GM12878 (cell line): ENCODE measurements at regions not wholly inside any gene's neighbourhood (a gene's known extent, or its start where the extent isn't known, plus 50 kb on each side); places are given as distances from the start of the nearest gene placed in this dataset.

Experiments used
- ATAC-seq: fragments of 200-7000 bp; cut with Tn5 transposase; 3 replicates; pipeline ENCODE4 v1.9.1; 2020; ENCODE audit warnings: mild to moderate bottlenecking, moderate library complexity
- BruUV-seq: library from RNA; stranded (reverse); fragments of 400-500 nt; replicated peaks from 2 replicates; lab custom pipeline; 2021; lab: Mats Ljungman, UMichigan
- CTCF ChIA-PET: fragments of 300-600 bp; sonication (Branson Sonifier 250); formaldehyde crosslinking; extraction: SDS; loops from one replicate; lab custom pipeline; 2021; ENCODE audit warnings: inconsistent platforms; lab: Yijun Ruan, JAX
- POLR2A ChIA-PET: fragments of 350-600 bp; formaldehyde crosslinking; extraction: SDS; loops from one replicate; lab custom pipeline; 2021; ENCODE audit warnings: inconsistent platforms; lab: Charles Lee
- RAD21 ChIA-PET: fragments of 300-600 bp; sonication (Branson Sonifier 250); formaldehyde crosslinking; loops from one replicate; lab custom pipeline; 2023; ENCODE audit warnings: antibody characterized with exemption; ENCODE audit not compliant: unreplicated experiment; lab: Charles Lee
- SMC1A ChIA-PET: fragments of 300-600 bp; sonication (Branson Sonifier 250); formaldehyde crosslinking; loops from one replicate; lab custom pipeline; 2023; ENCODE audit not compliant: unreplicated experiment, uncharacterized antibody; lab: Charles Lee
- DNase-seq: peaks from one replicate; pipeline ENCODE4 v3.0.0-alpha.2; 2011; ENCODE audit warnings: low read depth, low spot score
- FAIRE-seq: peaks from 3 replicates; lab custom pipeline; 2011; peaks lifted over from hg19 to GRCh38; lab: Jason Lieb, UNC
- H2AFZ ChIP-seq: 2 replicates; pipeline ENCODE4 v1.6.0; 2011; ENCODE audit warnings: low read depth, low read length, control low read depth; ENCODE audit not compliant: control insufficient read depth
- H3K27ac ChIP-seq: 2 replicates; pipeline ENCODE4 v1.5.1; 2011; ENCODE audit warnings: control low read depth; ENCODE audit not compliant: control insufficient read depth, insufficient read depth
- H3K27me3 ChIP-seq, 2 experiments: replicated peaks in 1 of 2; 2 replicates each; pipeline versions ENCODE4 v1.6.0 to v1.6.1; 2011; ENCODE audit warnings: low read length in 1 of 2; ENCODE audit not compliant: control insufficient read depth in 2 of 2, insufficient read depth in 2 of 2
- H3K36me3 ChIP-seq, 2 experiments: 2 replicates each; pipeline ENCODE4 v1.5.1; 2011; ENCODE audit warnings: low read length in 1 of 2; ENCODE audit not compliant: control insufficient read depth in 2 of 2, insufficient read depth in 2 of 2
- H3K4me1 ChIP-seq: 2 replicates; pipeline ENCODE4 v1.6.1; 2011; ENCODE audit warnings: mild to moderate bottlenecking, low read length, moderate library complexity, mixed read lengths; ENCODE audit not compliant: control insufficient read depth, insufficient read depth
- H3K4me2 ChIP-seq: 2 replicates; pipeline ENCODE4 v1.6.0; 2011; ENCODE audit warnings: control low read depth; ENCODE audit not compliant: control insufficient read depth, insufficient read depth
- H3K4me3 ChIP-seq: fragments of 200-600 bp; sonication (generic); 2 replicates; pipeline ENCODE4 v1.5.1; 2016
- H3K79me2 ChIP-seq: 2 replicates; pipeline ENCODE4 v1.6.0; 2011; ENCODE audit warnings: low read length; ENCODE audit not compliant: control insufficient read depth, insufficient read depth
- H3K9ac ChIP-seq: 2 replicates; pipeline ENCODE4 v1.8.0; 2011; ENCODE audit warnings: low read length, control low read depth, mixed read lengths; ENCODE audit not compliant: control insufficient read depth, insufficient read depth
- H3K9me3 ChIP-seq: replicated peaks from 3 replicates; pipeline ENCODE4 v1.5.1; 2011; ENCODE audit warnings: mild to moderate bottlenecking, low read length; ENCODE audit not compliant: control insufficient read depth, insufficient read depth
- H4K20me1 ChIP-seq: 2 replicates; pipeline ENCODE4 v1.6.0; 2011; ENCODE audit not compliant: control insufficient read depth, insufficient read depth
- BCLAF1 ChIP-seq: fragments of 450-650 bp; IDR thresholded peaks from 2 replicates; pipeline ENCODE4 v1.6.1; 2017; ENCODE audit warnings: antibody characterized with exemption, mild to moderate bottlenecking, moderate library complexity
- BMI1 ChIP-seq: fragments of 450-650 bp; IDR thresholded peaks from 2 replicates; pipeline ENCODE4 v1.6.1; 2016; ENCODE audit warnings: mild to moderate bottlenecking, moderate library complexity, borderline replicate concordance
- CBX5 ChIP-seq: sonication (generic); IDR thresholded peaks from 2 replicates; pipeline ENCODE4 v1.6.1; 2016; ENCODE audit warnings: low read depth, moderate library complexity, mild to moderate bottlenecking, inconsistent platforms
- CREM ChIP-seq: IDR thresholded peaks from 2 replicates; pipeline ENCODE4 v1.6.1; 2014; ENCODE audit warnings: antibody characterized with exemption, low read depth
- FOXK2 ChIP-seq: fragments of 450-650 bp; IDR thresholded peaks from 2 replicates; pipeline ENCODE4 v1.6.1; 2017; ENCODE audit warnings: mild to moderate bottlenecking, moderate library complexity
- HSF1 ChIP-seq: fragments of 150-350 bp; IDR thresholded peaks from 2 replicates; pipeline ENCODE4 v1.6.1; 2014; ENCODE audit warnings: mild to moderate bottlenecking, low read depth, low read length
- MTA3 ChIP-seq: IDR thresholded peaks from 2 replicates; pipeline ENCODE4 v1.6.1; 2012; ENCODE audit warnings: low read length, inconsistent platforms, borderline replicate concordance
- NFYA ChIP-seq: IDR thresholded peaks from 2 replicates; pipeline ENCODE4 v1.6.1; 2011; ENCODE audit warnings: low read depth, mild to moderate bottlenecking, low read length, improper control_type of control experiment, borderline replicate concordance
- NR2C2 ChIP-seq: IDR thresholded peaks from 2 replicates; pipeline ENCODE4 v1.6.1; 2011; ENCODE audit warnings: borderline replicate concordance, low read depth; ENCODE audit not compliant: control insufficient read depth, insufficient read length
- NR2F1 ChIP-seq: fragments of 450-650 bp; conservative IDR thresholded peaks from 2 replicates; pipeline ENCODE4 v1.6.1; 2017; ENCODE audit warnings: mild to moderate bottlenecking
- RAD51 ChIP-seq: fragments of 450-650 bp; IDR thresholded peaks from 2 replicates; pipeline ENCODE4 v1.6.1; 2016; ENCODE audit warnings: moderate library complexity, mild to moderate bottlenecking, inconsistent platforms
- REST ChIP-seq: IDR thresholded peaks from 2 replicates; pipeline ENCODE4 v1.6.1; 2012; ENCODE audit warnings: mild to moderate bottlenecking, low read depth, low read length
- SKIL ChIP-seq: fragments of 450-650 bp; IDR thresholded peaks from 2 replicates; pipeline ENCODE4 v1.6.1; 2017; ENCODE audit warnings: mild to moderate bottlenecking, low read depth, inconsistent platforms; ENCODE audit not compliant: poor library complexity, severe bottlenecking
- SUPT20H ChIP-seq: IDR thresholded peaks from 2 replicates; pipeline ENCODE4 v1.6.1; 2011; ENCODE audit warnings: low read depth, mild to moderate bottlenecking, low read length, moderate library complexity, borderline replicate concordance; ENCODE audit not compliant: control insufficient read depth
- ZNF274 ChIP-seq: IDR thresholded peaks from one replicate; pipeline ENCODE4 v1.8.0; 2011; ENCODE audit not compliant: insufficient read length, insufficient read depth
- ZZZ3 ChIP-seq: IDR thresholded peaks from 2 replicates; pipeline ENCODE4 v1.6.1; 2011; ENCODE audit warnings: low read depth; ENCODE audit not compliant: control insufficient read depth, insufficient read length
- WGBS: methylation state at CpG from one replicate; pipeline ENCODE4 v1.1.6; 2016; ENCODE audit warnings: low lambda C conversion rate; ENCODE audit not compliant: insufficient replicate concordance, insufficient coverage; ENCODE audit errors: missing lambda C conversion rate; 5-methylcytosine and 5-hydroxymethylcytosine counted together
- in situ Hi-C: fragments of 300-500 bp; cut with MboI; formaldehyde crosslinking; loops from 9 replicates; pipeline ENCODE4 v1.14.3; 2018; ENCODE audit warnings: mixed read lengths
- intact Hi-C: fragments of 100-400 bp; cut with micrococcal nuclease; formaldehyde crosslinking; loops from one replicate; pipeline ENCODE4 v1.14.2; 2022; ENCODE audit not compliant: unreplicated experiment

- Histone ChIP-seq H3K27ac (no peak overlapping the region), H4K20me1 (no peaks in the 10 kb centered on the region), H2AFZ (no peak overlapping the region), H3K9ac (no peak overlapping the region), H3K4me2 (no peak overlapping the region), H3K4me1 (no peaks in the 10 kb centered on the region), H3K27me3 (no peaks in the 10 kb centered on the region), H3K9me3 (no peaks in the 10 kb centered on the region; the same call in 2 of the 3 replicates), H3K4me3 (no peak overlapping the region), H3K79me2 (no peaks in the 10 kb centered on the region), H3K36me3 (no peaks in the 10 kb centered on the region)
- ChIA-PET RAD21 (no interaction called here), CTCF (no interaction called here), POLR2A (no interaction called here), SMC1A (interaction anchor here (0.6 kb wide), 2 partner anchors 11 to 1811 kb away, joined by 3 read pairs; no protein-coding TSS in a partner anchor)
- BruUV-seq, result no TSS peak
- FAIRE-seq, result no peak
- in situ Hi-C loops, result no loop called here
- no peak for DNase-seq
- intact Hi-C loops, result no loop called here
- 61% methylated on average over 4 of the region's 4 CpGs for WGBS
- ATAC-seq, result no peak
- TF ChIP-seq REST (no peak), CREM (no peak), MTA3 (no peak), ZZZ3 (no peak), CBX5 (no peak), FOXK2 (no peak), RAD51 (no peak), NR2F1 (no peak), HSF1 (no peak), SUPT20H (no peak), NFYA (no peak), NR2C2 (no peak), BCLAF1 (no peak), ZNF274 (no peak), BMI1 (no peak), SKIL (no peak)
These were observed 250.2 kb upstream of the REG3G start for GRCh38 chr2:78775291-78775690.
